H1 (cell line): ENCODE measurements at regions not wholly inside any gene's neighbourhood (a gene's known extent, or its start where the extent isn't known, plus 50 kb on each side); places are given as distances from the start of the nearest gene placed in this dataset.

Experiments
- CTCF ChIA-PET: fragments of 300-600 bp; sonication (Branson Sonifier 250); formaldehyde crosslinking; loops from one replicate; lab custom pipeline; 2021; ENCODE audit not compliant: partially characterized antibody; lab: Charles Lee
- POLR2A ChIA-PET: fragments of 300-600 bp; sonication (Branson Sonifier 250); formaldehyde crosslinking; loops from one replicate; lab custom pipeline; 2021; ENCODE audit warnings: inconsistent platforms; ENCODE audit not compliant: partially characterized antibody; lab: Charles Lee
- DNase-seq, 2 experiments: peaks; one replicate each; pipeline versions ENCODE4 v3.0.0 to v3.0.0-alpha.2; 2010 to 2022; ENCODE audit warnings: low spot score in 2 of 2, low read depth in 1 of 2, mixed read lengths in 1 of 2
- FAIRE-seq: peaks from 2 replicates; lab custom pipeline; 2011; peaks lifted over from hg19 to GRCh38; lab: Jason Lieb, UNC
- H2AFZ ChIP-seq: 2 replicates; pipeline ENCODE4 v1.8.1; 2012; ENCODE audit warnings: low read length, inconsistent platforms
- H2AK5ac ChIP-seq: 2 replicates; pipeline ENCODE4 v1.6.1; 2013; ENCODE audit warnings: low read depth, low read length
- H2BK120ac ChIP-seq: replicated peaks from 2 replicates; pipeline ENCODE3; 2013; ENCODE audit warnings: low read depth, low read length, inconsistent platforms
- H2BK12ac ChIP-seq: 2 replicates; pipeline ENCODE4 v1.6.1; 2013; ENCODE audit warnings: low read depth, low read length
- H2BK15ac ChIP-seq: 2 replicates; pipeline ENCODE4 v1.6.1; 2013; ENCODE audit warnings: low read length
- H2BK20ac ChIP-seq: 2 replicates; pipeline ENCODE4 v1.6.1; 2013; ENCODE audit warnings: low read length
- H2BK5ac ChIP-seq: 2 replicates; pipeline ENCODE4 v1.6.1; 2013; ENCODE audit warnings: low read depth, low read length
- H3K14ac ChIP-seq: 2 replicates; pipeline ENCODE4 v1.6.1; 2013; ENCODE audit warnings: inconsistent platforms; ENCODE audit not compliant: insufficient read length
- H3K18ac ChIP-seq: 2 replicates; pipeline ENCODE4 v1.6.1; 2013; ENCODE audit warnings: low read length; ENCODE audit errors: extremely low read depth
- H3K23ac ChIP-seq: 2 replicates; pipeline ENCODE4 v1.6.1; 2013; ENCODE audit warnings: inconsistent platforms; ENCODE audit not compliant: insufficient read length
- H3K23me2 ChIP-seq: 2 replicates; pipeline ENCODE4 v1.6.1; 2013; ENCODE audit warnings: low read depth, low read length
- H3K27ac ChIP-seq: 2 replicates; pipeline ENCODE4 v1.6.1; 2011; ENCODE audit warnings: low read depth, low read length, inconsistent platforms
- H3K27me3 ChIP-seq, 4 experiments: replicated peaks in 1 of 4; 1 replicate in 1 of 4; 2 replicates in 3 of 4; pipeline versions ENCODE4 v1.6.1 to v1.8.1; 2011 to 2013; ENCODE audit warnings: low read length in 3 of 4, mild to moderate bottlenecking in 3 of 4, inconsistent platforms in 2 of 4, mixed read lengths in 2 of 4, moderate library complexity in 1 of 4; ENCODE audit not compliant: control insufficient read depth in 3 of 4, insufficient read depth in 3 of 4; ENCODE audit errors: extremely low read depth in 1 of 4
- H3K36me3 ChIP-seq, 4 experiments: 2 replicates each; pipeline versions ENCODE4 v1.6.1 to v1.8.1; 2011 to 2013; ENCODE audit warnings: mild to moderate bottlenecking in 4 of 4, low read length in 3 of 4, moderate library complexity in 2 of 4, control low read depth in 1 of 4, inconsistent platforms in 1 of 4; ENCODE audit not compliant: insufficient read depth in 4 of 4, control insufficient read depth in 2 of 4
- H3K4ac ChIP-seq: replicated peaks from 2 replicates; pipeline ENCODE3; 2013; ENCODE audit warnings: low read length, low read depth, mixed read lengths, inconsistent platforms; ENCODE audit not compliant: insufficient read length
- H3K4me1 ChIP-seq, 4 experiments: replicated peaks in 1 of 4; 1 replicate in 1 of 4; 2 replicates in 3 of 4; pipeline versions ENCODE4 v1.6.1 to v1.8.1; 2011 to 2013; ENCODE audit warnings: low read length in 3 of 4, inconsistent platforms in 2 of 4, mixed read lengths in 1 of 4; ENCODE audit not compliant: insufficient read depth in 4 of 4, control insufficient read depth in 3 of 4
- H3K4me2 ChIP-seq, 2 experiments: 2 replicates each; pipeline versions ENCODE4 v1.6.1 to v1.8.1; 2011 to 2013; ENCODE audit warnings: low read depth in 2 of 2, low read length in 2 of 2, control low read depth in 1 of 2, inconsistent platforms in 1 of 2, mild to moderate bottlenecking in 1 of 2; ENCODE audit not compliant: insufficient read depth in 1 of 2
- H3K4me3 ChIP-seq, 4 experiments: fragments of 200-600, 300-600 bp in 1 of 4; sonication (generic), shearing (Covaris generic), sonication (Bioruptor Twin) in 1 of 4; 2 replicates each; pipeline versions ENCODE4 v1.5.1 to v1.8.1; 2011 to 2016; ENCODE audit warnings: low read length in 4 of 4, low read depth in 3 of 4, control low read depth in 2 of 4, inconsistent platforms in 2 of 4, mild to moderate bottlenecking in 2 of 4, mixed read lengths in 1 of 4, moderate library complexity in 1 of 4; ENCODE audit not compliant: insufficient read depth in 2 of 4; ENCODE audit errors: extremely low read depth in 1 of 4
- H3K56ac ChIP-seq: replicated peaks from 2 replicates; pipeline ENCODE3; 2013; ENCODE audit warnings: low read depth, mild to moderate bottlenecking, mixed read lengths, low read length, inconsistent platforms; ENCODE audit not compliant: insufficient read length
- H3K79me1 ChIP-seq: 2 replicates; pipeline ENCODE4 v1.6.1; 2013; ENCODE audit warnings: low read depth, low read length, control low read depth
- H3K79me2 ChIP-seq, 2 experiments: 2 replicates each; pipeline versions ENCODE4 v1.6.1 to v1.8.1; 2012 to 2013; ENCODE audit warnings: low read length in 2 of 2, mild to moderate bottlenecking in 2 of 2, inconsistent platforms in 1 of 2; ENCODE audit not compliant: insufficient read depth in 2 of 2, control insufficient read depth in 1 of 2
- H3K9ac ChIP-seq, 4 experiments: replicated peaks in 1 of 4; 1 replicate in 1 of 4; 2 replicates in 3 of 4; pipeline versions ENCODE4 v1.6.1 to v1.8.1; 2011 to 2013; ENCODE audit warnings: low read depth in 3 of 4, low read length in 3 of 4, control low read depth in 2 of 4, mild to moderate bottlenecking in 2 of 4, moderate library complexity in 2 of 4, inconsistent platforms in 1 of 4; ENCODE audit errors: extremely low read depth in 1 of 4
- H3K9me3 ChIP-seq, 2 experiments: 2 replicates each; pipeline versions ENCODE4 v1.6.1 to v1.8.1; 2012 to 2013; ENCODE audit warnings: mild to moderate bottlenecking in 2 of 2, moderate library complexity in 2 of 2, control low read depth in 1 of 2, inconsistent platforms in 1 of 2, low read depth in 1 of 2, low read length in 1 of 2, mixed read lengths in 1 of 2; ENCODE audit not compliant: insufficient read depth in 2 of 2
- H4K20me1 ChIP-seq, 2 experiments: replicated peaks in 1 of 2; 2 replicates each; pipeline versions ENCODE3 to v1.8.1; 2011 to 2013; ENCODE audit warnings: inconsistent platforms in 2 of 2, low read length in 2 of 2, mild to moderate bottlenecking in 1 of 2; ENCODE audit not compliant: insufficient read depth in 2 of 2, control insufficient read depth in 1 of 2
- H4K5ac ChIP-seq: 2 replicates; pipeline ENCODE4 v1.6.1; 2013; ENCODE audit warnings: low read length, low read depth, mixed read lengths, inconsistent platforms; ENCODE audit not compliant: insufficient read length
- H4K8ac ChIP-seq: 2 replicates; pipeline ENCODE4 v1.8.0; 2013; ENCODE audit warnings: mild to moderate bottlenecking, moderate library complexity, low read length, inconsistent platforms; ENCODE audit not compliant: insufficient read depth; ENCODE audit errors: extremely low read depth
- H4K91ac ChIP-seq: replicated peaks from 2 replicates; pipeline ENCODE3; 2013; ENCODE audit warnings: low read length, mixed read lengths, inconsistent platforms; ENCODE audit not compliant: insufficient read length
- CBX8 ChIP-seq: fragments of 300-800, 300-1000 bp; sonication (generic); IDR thresholded peaks from 2 replicates; pipeline ENCODE4 v1.7.1; 2016; ENCODE audit warnings: low read depth, low read length, borderline replicate concordance
- SUZ12 ChIP-seq: fragments of 200-600 bp; sonication (generic); IDR thresholded peaks from 2 replicates; pipeline ENCODE4 v1.6.1; 2012; ENCODE audit warnings: mild to moderate bottlenecking, inconsistent platforms, low read length, moderate library complexity, mixed read lengths
- WGBS, 2 experiments: shearing (Covaris generic) in 1 of 2; methylation state at CpG; one replicate each; pipeline versions ENCODE4 v1.1.6 to v1.1.7; 2013 to 2015; ENCODE audit warnings: low lambda C conversion rate in 2 of 2, mixed read lengths in 2 of 2, inconsistent platforms in 1 of 2, low coverage in 1 of 2, missing lambda C conversion rate in 1 of 2; ENCODE audit not compliant: insufficient replicate concordance in 2 of 2, insufficient coverage in 1 of 2, insufficient read length in 1 of 2; ENCODE audit errors: extremely low coverage in 1 of 2, missing lambda C conversion rate in 1 of 2; 5-methylcytosine and 5-hydroxymethylcytosine counted together
- TF ChIP-seq, protein P1 (sequence below): IDR thresholded peaks from 2 replicates; pipeline ENCODE4 v1.6.1; 2012; ENCODE audit warnings: inconsistent platforms

DNA sequence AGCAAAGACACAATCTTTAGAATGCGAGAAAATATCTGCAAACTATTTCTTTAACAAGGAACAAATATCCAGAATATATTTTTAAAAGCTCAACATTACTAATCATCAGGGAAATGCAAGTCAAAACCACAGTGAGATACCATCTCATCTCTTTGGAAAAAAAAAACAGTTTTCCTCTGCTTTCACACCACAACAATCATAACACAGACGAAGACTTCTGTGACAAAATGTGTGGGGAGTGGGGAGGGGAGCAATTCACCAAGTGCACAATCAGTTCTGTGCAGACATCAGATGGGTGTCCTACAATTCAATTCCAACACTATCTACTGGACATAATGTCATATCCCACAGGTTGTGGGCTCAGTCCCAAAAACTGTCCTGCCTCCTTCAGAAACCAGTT, 293.2 kb upstream of the SLC7A11 start:
- H3K4me1 ChIP-seq = no peaks in the 10 kb centered on the region
- H3K18ac ChIP-seq = no peak overlapping the region
- no peaks in the 10 kb centered on the region for H3K23me2 ChIP-seq
- TF ChIP-seq, protein P1, sequence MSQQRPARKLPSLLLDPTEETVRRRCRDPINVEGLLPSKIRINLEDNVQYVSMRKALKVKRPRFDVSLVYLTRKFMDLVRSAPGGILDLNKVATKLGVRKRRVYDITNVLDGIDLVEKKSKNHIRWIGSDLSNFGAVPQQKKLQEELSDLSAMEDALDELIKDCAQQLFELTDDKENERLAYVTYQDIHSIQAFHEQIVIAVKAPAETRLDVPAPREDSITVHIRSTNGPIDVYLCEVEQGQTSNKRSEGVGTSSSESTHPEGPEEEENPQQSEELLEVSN = no peak
- TF ChIP-seq CBX8 (no peak), SUZ12 (no peak)
- no peak overlapping the region for H2AK5ac ChIP-seq
- H2BK12ac ChIP-seq = no peak overlapping the region
- H3K23ac ChIP-seq = no peak overlapping the region
- no peak overlapping the region for H3K56ac ChIP-seq
- no peak overlapping the region for H4K91ac ChIP-seq
- H4K5ac ChIP-seq = no peak overlapping the region
- H2AFZ ChIP-seq = no peak overlapping the region
- no peak overlapping the region for H2BK20ac ChIP-seq
- ChIA-PET CTCF (interaction anchor here (1.5 to 2.7 kb wide), 2 partner anchors 13 to 715 kb away, joined by 3 to 11 read pairs; no protein-coding TSS in a partner anchor), POLR2A (no interaction called here)
- H3K36me3 ChIP-seq = no peaks in the 10 kb centered on the region
- no peak overlapping the region for H2BK15ac ChIP-seq
- no peaks in the 10 kb centered on the region for H3K79me2 ChIP-seq
- no peak overlapping the region for H3K4me3 ChIP-seq
- H4K8ac ChIP-seq = no peak overlapping the region
- H3K27ac ChIP-seq = no peak overlapping the region
- H3K4me2 ChIP-seq = no peak overlapping the region
- H3K14ac ChIP-seq = no peak overlapping the region
- no peak overlapping the region for H3K4ac ChIP-seq
- no peak overlapping the region for H2BK5ac ChIP-seq
- no peak overlapping the region for H3K9ac ChIP-seq
- H3K27me3 ChIP-seq = no peaks in the 10 kb centered on the region
- DNase-seq = no peak
- 0 out of 4 replicates have a peak, but pooled peaks cover 0 to 2% of the 10 kb centered on the region in 2 experiments for H3K9me3 ChIP-seq
- FAIRE-seq = no peak
- no peaks in the 10 kb centered on the region for H3K79me1 ChIP-seq
- WGBS, 2 experiments = 97% methylated on average over 2 of the region's 2 CpGs; no CpG with 5 or more reads in 1 of the 2 experiments
- H2BK120ac ChIP-seq = no peak overlapping the region
- no peaks in the 10 kb centered on the region for H4K20me1 ChIP-seq
